Fibroblast of skin of left quadriceps (primary cell): ENCODE measurements at regions not wholly inside any gene's neighbourhood (a gene's known extent, or its start where the extent isn't known, plus 50 kb on each side); places are given as distances from the start of the nearest gene placed in this dataset.

Experiments
- DNase-seq, 2 experiments: peaks; one replicate each; pipeline ENCODE4 v3.0.0-alpha.2; 2013; ENCODE audit warnings: low read depth in 2 of 2

GRCh38 chrX:124426288-124427169 is 80.2 kb downstream of the SH2D1A start:
- no peak for DNase-seq

GRCh38 chrX:124433186-124433585 is 86.8 kb downstream of the SH2D1A start:
- DNase-seq: no peak

- DNase-seq: no peak
Observed at GRCh38 chrX:124435616-124436015, 89.3 kb downstream of the SH2D1A start.

GRCh38 chrX:124440695-124441094 is 94.3 kb downstream of the SH2D1A start:
- DNase-seq: no peak

GRCh38 chrX:124441971-124442590 is 95.7 kb downstream of the SH2D1A start:
- DNase-seq: no peak

- DNase-seq: no peak
Observed at GRCh38 chrX:124455966-124456365, 109.6 kb downstream of the SH2D1A start.

GRCh38 chrX:124459851-124460250 is 113.5 kb downstream of the SH2D1A start:
- DNase-seq: peak in 1 of 2 experiments; percentile 19

- DNase-seq: no peak
Observed at GRCh38 chrX:124462931-124463330, 116.6 kb downstream of the SH2D1A start.

- no peak for DNase-seq
Observed at GRCh38 chrX:124467202-124467601, 120.8 kb downstream of the SH2D1A start.

- no peak for DNase-seq
Observed at GRCh38 chrX:124475358-124475757, 129.0 kb downstream of the SH2D1A start.

GRCh38 chrX:124476562-124476961 is 130.2 kb downstream of the SH2D1A start:
- DNase-seq: no peak

GRCh38 chrX:124478046-124478445 is 131.7 kb downstream of the SH2D1A start:
- no peak for DNase-seq

GRCh38 chrX:124488412-124489161 is 142.2 kb downstream of the SH2D1A start:
- DNase-seq: no peak

GRCh38 chrX:124493984-124494383 is 147.6 kb downstream of the SH2D1A start:
- DNase-seq: no peak

GRCh38 chrX:124497386-124497785 is 151.0 kb downstream of the SH2D1A start:
- DNase-seq: no peak

- DNase-seq: no peak
Observed at GRCh38 chrX:124501586-124501985, 155.2 kb downstream of the SH2D1A start.

GRCh38 chrX:124502166-124502565 is 155.8 kb downstream of the SH2D1A start:
- DNase-seq: no peak

GRCh38 chrX:124502599-124502998 is 156.2 kb downstream of the SH2D1A start:
- DNase-seq: no peak

GRCh38 chrX:124504111-124504983 is 158.0 kb downstream of the SH2D1A start:
- DNase-seq: peak; percentile 81 to 82

- peak; percentile 21 to 29 for DNase-seq
Observed at GRCh38 chrX:124506066-124506465, 159.7 kb downstream of the SH2D1A start.

GRCh38 chrX:124507246-124507645 is 160.9 kb downstream of the SH2D1A start:
- peak; percentile 15 to 27 for DNase-seq
